Inferior parietal cortex (tissue), 1 donor: ENCODE measurements at regions not wholly inside any gene's neighbourhood (a gene's known extent, or its start where the extent isn't known, plus 50 kb on each side); places are given as distances from the start of the nearest gene placed in this dataset.
"Not testable (repeated sequence)": the region's sequence is repeated elsewhere in the genome, so short reads cannot be mapped to it uniquely, and the experiment has no call there.

Experiments
- DNase-seq: peaks from one replicate; pipeline ENCODE4 v3.0.0-alpha.2; 2016; ENCODE audit errors: extremely low spot score

GRCh38 chr21:18104802-18105201 is 139.8 kb upstream of the CHODL start:
- no peak for DNase-seq

- DNase-seq, result not testable (repeated sequence)
These were observed 148.2 kb upstream of the CHODL start for GRCh38 chr21:18096413-18096812.

- DNase-seq, result no peak
These were observed 154.8 kb upstream of the CHODL start for GRCh38 chr21:18089786-18090185.

GRCh38 chr21:18070392-18070791 is 174.2 kb upstream of the CHODL start:
- DNase-seq, result no peak

GRCh38 chr21:18069875-18070274 is 174.8 kb upstream of the CHODL start:
- no peak for DNase-seq

GRCh38 chr21:18060402-18060801 is 184.2 kb upstream of the CHODL start:
- DNase-seq, result no peak

- no peak for DNase-seq
These were observed 185.8 kb upstream of the CHODL start for GRCh38 chr21:18058731-18059398.

- no peak for DNase-seq
These were observed 191.5 kb upstream of the CHODL start for GRCh38 chr21:18053151-18053550.

- DNase-seq, result no peak
These were observed 195.2 kb upstream of the CHODL start for GRCh38 chr21:18049461-18049860.

GRCh38 chr21:18041012-18041411 is 203.6 kb upstream of the CHODL start:
- DNase-seq, result peak; percentile 15

- DNase-seq, result no peak
These were observed 211.1 kb upstream of the C21orf91 start for GRCh38 chr21:18030248-18030647.

- DNase-seq, result no peak
These were observed 207.2 kb upstream of the C21orf91 start for GRCh38 chr21:18026359-18026758.

- DNase-seq, result no peak
These were observed 204.6 kb upstream of the C21orf91 start for GRCh38 chr21:18023711-18024110.

GRCh38 chr21:18023157-18023556 is 204.0 kb upstream of the C21orf91 start:
- DNase-seq, result no peak

- no peak for DNase-seq
These were observed 188.0 kb upstream of the C21orf91 start for GRCh38 chr21:18007121-18007520.

GRCh38 chr21:18006691-18007090 is 187.5 kb upstream of the C21orf91 start:
- no peak for DNase-seq

- no peak for DNase-seq
These were observed 183.2 kb upstream of the C21orf91 start for GRCh38 chr21:18002393-18002792.

- DNase-seq, result no peak
These were observed 182.0 kb upstream of the C21orf91 start for GRCh38 chr21:18000981-18001686.

GRCh38 chr21:17998599-17998998 is 179.4 kb upstream of the C21orf91 start:
- not testable (repeated sequence) for DNase-seq

- DNase-seq, result no peak
These were observed 170.6 kb upstream of the C21orf91 start for GRCh38 chr21:17989780-17990179.

- DNase-seq, result no peak
These were observed 168.9 kb upstream of the C21orf91 start for GRCh38 chr21:17988102-17988437.

- no peak for DNase-seq
These were observed 168.4 kb upstream of the C21orf91 start for GRCh38 chr21:17987382-17988101.
